ENCODE measurements at regions not wholly inside any gene's neighbourhood (a gene's known extent, or its start where the extent isn't known, plus 50 kb on each side); places are given as distances from the start of the nearest gene placed in this dataset.

- no peak for DNase-seq
Measured at GRCh38 chr3:18813300-18813699, 335.0 kb upstream of the KCNH8 start.

GRCh38 chr3:18812316-18812715, 336.0 kb upstream of the KCNH8 start:
- no peak for DNase-seq

- no peak for DNase-seq
Measured at GRCh38 chr3:18810306-18810661, 338.0 kb upstream of the KCNH8 start.

- DNase-seq = no peak
Measured at GRCh38 chr3:18809640-18810305, 338.5 kb upstream of the KCNH8 start.

GRCh38 chr3:18808429-18808828, 339.9 kb upstream of the KCNH8 start:
- no peak for DNase-seq

GRCh38 chr3:18807593-18807992, 340.7 kb upstream of the KCNH8 start:
- no peak for DNase-seq

- DNase-seq = no peak
Measured at GRCh38 chr3:18806633-18807032, 341.7 kb upstream of the KCNH8 start.

- no peak for DNase-seq
Measured at GRCh38 chr3:18797378-18797777, 350.9 kb upstream of the KCNH8 start.

- no peak for DNase-seq
Measured at GRCh38 chr3:18795078-18795477, 353.2 kb upstream of the KCNH8 start.

- DNase-seq = no peak
Measured at GRCh38 chr3:18791752-18792151, 356.6 kb upstream of the KCNH8 start.

- DNase-seq = no peak
Measured at GRCh38 chr3:18791182-18791581, 357.1 kb upstream of the KCNH8 start.

GRCh38 chr3:18790384-18790783, 357.9 kb upstream of the KCNH8 start:
- no peak for DNase-seq

- DNase-seq = no peak
Measured at GRCh38 chr3:18789734-18790133, 358.6 kb upstream of the KCNH8 start.

GRCh38 chr3:18787441-18787840, 360.9 kb upstream of the KCNH8 start:
- DNase-seq = no peak

- no peak for DNase-seq
Measured at GRCh38 chr3:18786650-18787323, 361.5 kb upstream of the KCNH8 start.

- DNase-seq = no peak
Measured at GRCh38 chr3:18782191-18782590, 357.1 kb upstream of the SATB1 start.

GRCh38 chr3:18780959-18781358, 355.8 kb upstream of the SATB1 start:
- DNase-seq = no peak

GRCh38 chr3:18779704-18780103, 354.6 kb upstream of the SATB1 start:
- no peak for DNase-seq

GRCh38 chr3:18778598-18778997, 353.5 kb upstream of the SATB1 start:
- DNase-seq = no peak

- DNase-seq = no peak
Measured at GRCh38 chr3:18778094-18778493, 353.0 kb upstream of the SATB1 start.

GRCh38 chr3:18775501-18775900, 350.4 kb upstream of the SATB1 start:
- DNase-seq = no peak

GRCh38 chr3:18774319-18775088, 349.4 kb upstream of the SATB1 start:
- DNase-seq = no peak

GRCh38 chr3:18772699-18773305, 347.7 kb upstream of the SATB1 start:
- DNase-seq = no peak

GRCh38 chr3:18771931-18772330, 346.8 kb upstream of the SATB1 start:
- DNase-seq = no peak

Measured in activated CD4-positive, alpha-beta T cell treated with anti-CD3 and anti-CD28 coated beads, Interleukin-2, amount 50 U/mL, for 4 hours (primary cell).